ENCODE measurements at regions not wholly inside any gene's neighbourhood (a gene's known extent, or its start where the extent isn't known, plus 50 kb on each side); places are given as distances from the start of the nearest gene placed in this dataset.

DNA sequence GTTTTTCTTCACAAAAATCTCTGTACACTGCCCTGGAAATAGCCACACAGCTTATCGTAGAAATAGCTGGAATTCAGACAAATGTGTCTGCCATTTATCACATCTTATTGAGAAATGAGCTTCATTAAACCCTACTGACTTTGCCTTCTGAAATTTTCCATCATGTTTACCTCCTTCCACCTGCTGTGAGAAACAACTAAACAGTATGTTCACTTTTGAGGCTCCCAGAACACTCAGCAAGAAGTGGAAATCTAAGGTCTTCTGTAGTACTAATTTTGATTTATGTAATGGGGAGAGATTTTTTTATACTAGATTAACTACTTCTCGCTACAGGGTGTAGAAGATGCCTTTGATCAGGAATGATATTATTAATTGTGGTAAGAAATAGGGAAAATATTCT lies 268.0 kb downstream of the KCNC2 start:
- no peak for DNase-seq
- Histone ChIP-seq H3K4me1 (ENCODE audit: control insufficient read depth, insufficient read depth, low read length) (peaks cover 3% of the 10 kb centered on the region), H3K36me3 (ENCODE audit: control insufficient read depth, insufficient read depth, low read length) (no peaks in the 10 kb centered on the region), H3K9me3 (ENCODE audit: control insufficient read depth, low read depth, low read length) (no peaks in the 10 kb centered on the region), H3K27ac (ENCODE audit: low read length) (no peak overlapping the region), H3K4me3 (ENCODE audit: low read length) (no peak overlapping the region), H3K27me3 (ENCODE audit: control insufficient read depth, insufficient read depth, low read length) (no peaks in the 10 kb centered on the region)
- 100% methylated on average over 1 of the region's 2 CpGs for WGBS (ENCODE audit: insufficient coverage, low lambda C conversion rate)

DNA sequence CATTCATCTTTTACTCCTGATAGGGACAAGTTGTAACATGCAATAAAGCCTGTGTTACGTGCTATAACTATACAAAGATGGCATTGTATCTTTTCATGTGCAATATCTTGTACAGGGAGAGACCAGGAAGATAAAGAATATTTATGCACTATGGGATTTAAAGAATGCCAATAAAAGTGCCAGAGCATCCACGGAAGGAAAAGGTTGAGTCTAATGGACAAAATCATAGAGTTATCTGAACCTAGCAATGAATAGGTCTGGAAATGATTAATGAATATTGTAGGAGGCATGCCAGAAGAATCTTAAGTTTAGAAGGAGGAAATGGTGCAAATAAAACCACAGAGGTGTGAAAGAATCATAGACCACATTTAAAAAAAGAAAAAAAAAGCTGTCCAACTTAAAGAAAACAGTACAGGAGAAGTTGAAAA lies 263.9 kb downstream of the KCNC2 start:
- H3K27me3 ChIP-seq (ENCODE audit: control insufficient read depth, insufficient read depth, low read length), result no peaks in the 10 kb centered on the region
- WGBS (ENCODE audit: insufficient coverage, low lambda C conversion rate), result 0% methylated on average over 2 of the region's 2 CpGs
- DNase-seq, result peak in 1 of 2 donors; percentile 87
- H3K4me1 ChIP-seq (ENCODE audit: control insufficient read depth, insufficient read depth, low read length), result peaks cover 6% of the 10 kb centered on the region
- no peaks in the 10 kb centered on the region for H3K36me3 ChIP-seq (ENCODE audit: control insufficient read depth, insufficient read depth, low read length)
- H3K9me3 ChIP-seq (ENCODE audit: control insufficient read depth, low read depth, low read length), result no peaks in the 10 kb centered on the region
- H3K4me3 ChIP-seq (ENCODE audit: low read length), result no peak overlapping the region
- H3K27ac ChIP-seq (ENCODE audit: low read length), result peak overlapping the region; percentile 55

DNA sequence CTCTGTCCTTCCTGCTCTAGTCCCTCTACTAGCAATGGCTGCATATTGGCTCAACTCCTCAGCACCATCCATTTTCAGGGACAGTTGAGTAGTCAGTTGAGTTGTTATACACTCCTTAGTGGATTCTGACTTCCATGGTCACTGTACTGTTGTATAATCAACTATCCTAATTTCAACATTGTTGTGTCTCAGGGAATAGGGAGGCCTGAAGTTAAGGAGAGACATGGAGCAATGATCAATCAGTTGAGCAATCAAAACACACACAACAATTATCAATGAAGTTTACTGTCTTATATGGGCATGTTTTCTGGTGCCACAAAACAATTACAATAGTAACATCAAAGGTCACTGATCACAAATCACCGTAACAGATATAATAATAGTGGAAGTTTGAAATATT lies 255.9 kb downstream of the KCNC2 start:
- no peaks in the 10 kb centered on the region for H3K4me1 ChIP-seq (ENCODE audit: control insufficient read depth, insufficient read depth, low read length)
- no peak overlapping the region for H3K27ac ChIP-seq (ENCODE audit: low read length)
- no peaks in the 10 kb centered on the region for H3K27me3 ChIP-seq (ENCODE audit: control insufficient read depth, insufficient read depth, low read length)
- no peak overlapping the region for H3K4me3 ChIP-seq (ENCODE audit: low read length)
- H3K9me3 ChIP-seq (ENCODE audit: control insufficient read depth, low read depth, low read length), result peaks cover 6% of the 10 kb centered on the region
- no CpG with 5 or more reads among the region's 1 CpG for WGBS (ENCODE audit: insufficient coverage, low lambda C conversion rate)
- H3K36me3 ChIP-seq (ENCODE audit: control insufficient read depth, insufficient read depth, low read length), result no peaks in the 10 kb centered on the region
- no peak for DNase-seq

DNA sequence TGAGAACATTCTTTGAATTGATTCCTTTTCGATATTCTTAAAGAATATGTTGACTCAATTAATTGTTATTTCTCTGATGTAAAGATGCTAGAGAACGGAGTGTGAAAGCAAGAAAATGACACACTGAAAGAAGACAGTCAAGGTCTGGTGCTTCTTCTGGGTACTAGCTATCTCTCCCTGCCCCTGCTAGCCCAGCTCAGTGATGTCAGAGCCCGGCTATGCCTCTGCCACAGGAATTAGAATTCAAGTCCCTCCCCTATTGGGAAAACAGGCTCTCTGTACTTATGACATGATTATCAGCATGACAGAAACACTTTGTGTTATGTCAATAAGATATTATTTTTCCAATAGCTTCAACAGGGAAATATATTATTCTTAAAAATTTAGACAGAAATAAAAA lies 252.4 kb downstream of the KCNC2 start:
- H3K4me1 ChIP-seq (ENCODE audit: control insufficient read depth, insufficient read depth, low read length), result no peaks in the 10 kb centered on the region
- H3K9me3 ChIP-seq (ENCODE audit: control insufficient read depth, low read depth, low read length), result peaks cover 6% of the 10 kb centered on the region
- no peaks in the 10 kb centered on the region for H3K36me3 ChIP-seq (ENCODE audit: control insufficient read depth, insufficient read depth, low read length)
- H3K27me3 ChIP-seq (ENCODE audit: control insufficient read depth, insufficient read depth, low read length), result no peaks in the 10 kb centered on the region
- no peak overlapping the region for H3K4me3 ChIP-seq (ENCODE audit: low read length)
- no peak overlapping the region for H3K27ac ChIP-seq (ENCODE audit: low read length)
- no peak for DNase-seq
- WGBS (ENCODE audit: insufficient coverage, low lambda C conversion rate), result 88% methylated on average over 2 of the region's 3 CpGs

DNA sequence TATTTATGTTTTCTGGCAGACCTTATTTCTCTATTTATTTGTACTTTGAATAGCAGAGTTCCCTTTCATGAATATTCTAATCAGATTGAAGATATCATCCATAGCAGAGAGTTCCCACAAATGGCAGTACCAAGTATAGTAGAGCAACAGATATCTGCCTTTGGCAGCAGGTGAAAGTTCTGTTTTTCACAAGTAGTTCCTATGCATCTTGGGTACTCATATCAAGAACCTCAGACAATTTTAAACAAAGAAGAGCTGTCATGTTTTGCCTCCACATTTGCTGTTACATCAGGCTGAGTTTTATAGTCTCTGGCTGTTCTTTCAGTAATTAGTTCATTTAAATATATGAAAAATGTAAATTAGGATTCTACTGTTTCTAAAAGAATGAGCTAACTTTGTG lies 252.0 kb downstream of the KCNC2 start:
- Histone ChIP-seq H3K27ac (ENCODE audit: low read length) (no peak overlapping the region), H3K9me3 (ENCODE audit: control insufficient read depth, low read depth, low read length) (peaks cover 6% of the 10 kb centered on the region), H3K36me3 (ENCODE audit: control insufficient read depth, insufficient read depth, low read length) (no peaks in the 10 kb centered on the region), H3K27me3 (ENCODE audit: control insufficient read depth, insufficient read depth, low read length) (no peaks in the 10 kb centered on the region), H3K4me3 (ENCODE audit: low read length) (no peak overlapping the region), H3K4me1 (ENCODE audit: control insufficient read depth, insufficient read depth, low read length) (no peaks in the 10 kb centered on the region)
- no peak for DNase-seq

DNA sequence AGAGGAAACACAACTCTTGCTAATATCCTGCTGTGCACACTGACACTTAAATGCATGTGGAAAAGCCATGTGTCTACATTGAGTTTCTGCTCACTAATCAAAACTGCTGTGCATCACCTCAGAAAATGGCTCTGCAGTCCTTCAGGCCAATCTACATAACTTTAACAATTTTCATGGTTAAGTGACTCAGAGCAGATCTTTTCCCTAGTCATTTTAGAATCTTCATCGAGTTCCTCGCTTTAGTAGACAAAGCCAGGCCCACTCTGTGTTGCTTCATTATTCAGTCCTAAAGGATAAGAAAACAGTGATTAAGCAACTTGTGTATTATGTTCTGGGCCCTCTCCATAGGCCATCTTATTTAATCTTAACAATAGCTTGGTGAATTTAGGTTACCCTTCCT lies 250.0 kb downstream of the KCNC2 start:
- Histone ChIP-seq H3K36me3 (ENCODE audit: control insufficient read depth, insufficient read depth, low read length) (no peaks in the 10 kb centered on the region), H3K4me3 (ENCODE audit: low read length) (no peak overlapping the region), H3K27ac (ENCODE audit: low read length) (no peak overlapping the region), H3K4me1 (ENCODE audit: control insufficient read depth, insufficient read depth, low read length) (peaks cover 3% of the 10 kb centered on the region), H3K27me3 (ENCODE audit: control insufficient read depth, insufficient read depth, low read length) (no peaks in the 10 kb centered on the region), H3K9me3 (ENCODE audit: control insufficient read depth, low read depth, low read length) (peaks cover 6% of the 10 kb centered on the region)
- no CpG with 5 or more reads among the region's 2 CpGs for WGBS (ENCODE audit: insufficient coverage, low lambda C conversion rate)
- no peak for DNase-seq

DNA sequence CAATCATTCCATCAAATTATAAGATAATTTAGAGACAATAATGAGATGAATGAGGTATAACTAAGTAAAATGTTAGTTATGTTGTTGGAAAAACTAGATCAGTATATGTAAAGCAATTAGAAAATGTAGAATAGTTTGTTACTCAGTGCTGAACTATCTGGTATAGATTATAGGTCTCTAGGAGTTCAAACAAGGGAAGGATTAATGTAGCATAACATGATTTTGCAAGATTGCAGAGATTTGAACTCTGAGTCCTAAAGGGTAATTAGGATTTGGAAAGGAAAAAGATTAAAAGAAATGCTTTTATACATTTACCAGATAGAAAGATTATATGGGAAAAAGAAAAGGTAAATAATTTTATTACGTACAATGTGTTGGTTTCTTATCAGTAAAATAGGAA lies 246.3 kb downstream of the KCNC2 start:
- H3K27me3 ChIP-seq (ENCODE audit: control insufficient read depth, insufficient read depth, low read length), result no peaks in the 10 kb centered on the region
- no peak overlapping the region for H3K4me3 ChIP-seq (ENCODE audit: low read length)
- DNase-seq, result no peak
- WGBS (ENCODE audit: insufficient coverage, low lambda C conversion rate), result 90% methylated on average over 1 of the region's 1 CpG
- no peaks in the 10 kb centered on the region for H3K9me3 ChIP-seq (ENCODE audit: control insufficient read depth, low read depth, low read length)
- no peaks in the 10 kb centered on the region for H3K36me3 ChIP-seq (ENCODE audit: control insufficient read depth, insufficient read depth, low read length)
- peak overlapping the region; percentile 36 for H3K27ac ChIP-seq (ENCODE audit: low read length)
- peaks cover 3% of the 10 kb centered on the region for H3K4me1 ChIP-seq (ENCODE audit: control insufficient read depth, insufficient read depth, low read length)

DNA sequence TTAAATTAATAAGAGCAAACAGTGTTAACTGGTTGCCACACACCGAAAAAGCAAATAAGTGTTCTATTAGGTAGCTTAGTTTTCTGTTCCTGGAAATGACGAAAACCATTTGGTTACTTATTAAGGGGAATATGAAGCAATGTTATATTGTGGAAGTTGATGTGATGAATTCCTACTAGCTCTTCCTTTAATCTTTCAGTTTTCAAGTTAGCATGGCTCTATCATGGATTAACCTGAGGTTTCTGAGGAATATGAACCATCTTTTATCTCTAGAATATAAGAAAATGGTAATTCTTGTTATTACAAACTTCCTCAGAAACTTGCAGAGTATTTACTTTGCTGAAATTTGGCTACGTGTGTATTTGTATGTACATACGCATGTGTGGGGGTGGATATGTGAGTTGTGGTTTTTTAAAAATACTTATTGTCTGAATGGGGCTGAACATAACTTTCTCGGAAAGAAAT lies 245.7 kb downstream of the KCNC2 start:
- Histone ChIP-seq H3K27me3 (ENCODE audit: control insufficient read depth, insufficient read depth, low read length) (no peaks in the 10 kb centered on the region), H3K27ac (ENCODE audit: low read length) (peak overlapping the region; percentile 44), H3K4me3 (ENCODE audit: low read length) (no peak overlapping the region), H3K36me3 (ENCODE audit: control insufficient read depth, insufficient read depth, low read length) (no peaks in the 10 kb centered on the region), H3K9me3 (ENCODE audit: control insufficient read depth, low read depth, low read length) (no peaks in the 10 kb centered on the region), H3K4me1 (ENCODE audit: control insufficient read depth, insufficient read depth, low read length) (peaks cover 3% of the 10 kb centered on the region)
- DNase-seq, result peak; percentile 51 to 64
- 57% methylated on average over 3 of the region's 5 CpGs for WGBS (ENCODE audit: insufficient coverage, low lambda C conversion rate)

DNA sequence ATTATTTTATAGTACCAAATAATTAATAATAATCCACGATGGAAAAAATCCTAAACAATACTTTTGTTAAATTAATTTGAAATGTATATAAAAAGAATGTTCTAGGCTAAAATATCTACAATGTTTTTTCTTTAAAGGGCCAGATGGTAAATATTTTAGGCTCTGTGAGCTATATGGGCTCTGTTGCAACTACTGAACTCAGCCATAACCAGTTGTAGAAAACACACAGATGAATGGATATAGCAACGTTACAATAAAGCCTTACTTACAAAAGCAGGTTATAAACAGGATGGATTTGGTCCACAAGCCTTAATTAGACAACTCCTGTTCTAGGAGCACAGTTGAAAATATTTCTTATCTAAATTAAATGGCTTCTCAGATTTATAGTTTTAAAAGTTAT lies 245.2 kb downstream of the KCNC2 start:
- whole genome bisulfite sequencing (ENCODE audit: insufficient coverage, low lambda C conversion rate), result 100% methylated on average over 1 of the region's 2 CpGs
- no peak overlapping the region for H3K27ac ChIP-seq (ENCODE audit: low read length)
- H3K4me1 ChIP-seq (ENCODE audit: control insufficient read depth, insufficient read depth, low read length), result peaks cover 3% of the 10 kb centered on the region
- H3K9me3 ChIP-seq (ENCODE audit: control insufficient read depth, low read depth, low read length), result no peaks in the 10 kb centered on the region
- no peaks in the 10 kb centered on the region for H3K27me3 ChIP-seq (ENCODE audit: control insufficient read depth, insufficient read depth, low read length)
- no peak overlapping the region for H3K4me3 ChIP-seq (ENCODE audit: low read length)
- DNase-seq, result no peak
- no peaks in the 10 kb centered on the region for H3K36me3 ChIP-seq (ENCODE audit: control insufficient read depth, insufficient read depth, low read length)

DNA sequence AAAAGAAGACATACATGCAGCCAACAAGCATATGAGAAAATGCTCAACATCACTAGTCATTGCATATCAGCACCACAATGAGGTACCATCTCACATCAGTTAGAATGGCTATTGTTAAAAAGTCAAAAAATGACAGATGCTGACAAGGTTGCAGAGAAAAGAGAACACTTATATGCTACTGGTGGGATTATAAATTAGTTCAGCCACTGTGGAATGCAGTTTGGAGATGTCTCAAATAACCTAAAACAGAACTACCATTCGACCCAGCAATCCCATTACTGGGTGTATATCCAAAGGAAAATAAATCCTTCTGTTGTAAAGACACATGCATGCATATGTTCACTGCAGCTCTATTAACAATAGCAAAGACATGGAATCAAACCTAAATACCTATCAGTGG lies 238.4 kb downstream of the KCNC2 start:
- H3K27me3 ChIP-seq (ENCODE audit: control insufficient read depth, insufficient read depth, low read length), result no peaks in the 10 kb centered on the region
- H3K4me3 ChIP-seq (ENCODE audit: low read length), result no peak overlapping the region
- no peaks in the 10 kb centered on the region for H3K36me3 ChIP-seq (ENCODE audit: control insufficient read depth, insufficient read depth, low read length)
- H3K4me1 ChIP-seq (ENCODE audit: control insufficient read depth, insufficient read depth, low read length), result no peaks in the 10 kb centered on the region
- no peaks in the 10 kb centered on the region for H3K9me3 ChIP-seq (ENCODE audit: control insufficient read depth, low read depth, low read length)
- WGBS (ENCODE audit: insufficient coverage, low lambda C conversion rate), result no CpG with 5 or more reads among the region's 1 CpG
- no peak overlapping the region for H3K27ac ChIP-seq (ENCODE audit: low read length)
- DNase-seq, result no peak

DNA sequence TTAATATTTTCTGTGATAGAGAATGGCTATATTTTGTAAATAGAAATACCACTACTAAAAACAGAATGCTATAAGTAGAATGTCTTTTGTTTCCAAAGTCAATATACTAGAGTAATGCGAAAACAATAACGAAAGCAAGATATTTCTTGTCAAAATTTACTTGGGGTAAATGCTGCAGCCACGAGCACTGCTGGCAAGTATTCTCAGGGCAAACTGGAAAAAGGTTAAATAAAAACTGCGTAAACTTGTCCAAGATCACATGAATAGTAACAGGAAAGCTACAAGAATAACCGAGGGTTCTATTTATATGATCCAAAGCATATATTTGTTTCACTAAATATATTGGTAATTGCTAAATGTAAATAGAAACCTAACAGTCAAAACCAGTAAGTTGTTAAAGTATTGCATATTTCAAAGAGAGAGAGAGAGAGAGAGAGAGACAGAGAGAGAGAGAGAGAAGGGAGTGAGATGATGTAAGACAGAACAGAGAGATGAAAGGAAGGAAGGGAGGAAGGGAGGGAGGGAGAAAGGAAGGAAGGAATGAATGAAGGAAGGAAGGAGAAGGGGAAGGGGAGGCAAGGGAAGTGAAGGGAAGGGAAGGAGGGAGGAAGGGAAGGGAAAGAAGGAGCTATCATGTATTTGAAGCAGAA lies 231.7 kb downstream of the KCNC2 start:
- WGBS (ENCODE audit: insufficient coverage, low lambda C conversion rate), result 79% methylated on average over 5 of the region's 5 CpGs
- H3K27ac ChIP-seq (ENCODE audit: low read length), result no peak overlapping the region
- no peak for DNase-seq
- no peaks in the 10 kb centered on the region for H3K27me3 ChIP-seq (ENCODE audit: control insufficient read depth, insufficient read depth, low read length)
- peaks cover 12% of the 10 kb centered on the region for H3K4me1 ChIP-seq (ENCODE audit: control insufficient read depth, insufficient read depth, low read length)
- no peaks in the 10 kb centered on the region for H3K36me3 ChIP-seq (ENCODE audit: control insufficient read depth, insufficient read depth, low read length)
- no peak overlapping the region for H3K4me3 ChIP-seq (ENCODE audit: low read length)
- H3K9me3 ChIP-seq (ENCODE audit: control insufficient read depth, low read depth, low read length), result peaks cover 2% of the 10 kb centered on the region

All from large intestine (tissue), 3 donors.